Sigmoid colon (tissue), 4 donors: ENCODE measurements at regions not wholly inside any gene's neighbourhood (a gene's known extent, or its start where the extent isn't known, plus 50 kb on each side); places are given as distances from the start of the nearest gene placed in this dataset.

Experiments used
- POLR2A ChIP-seq, 2 donors: fragments of 450-650 bp; IDR thresholded peaks; one replicate each; pipeline ENCODE4 v1.6.1; 2016; ENCODE audit warnings: antibody characterized with exemption in 2 of 2, mild to moderate bottlenecking in 2 of 2, moderate library complexity in 2 of 2
- POLR2AphosphoS5 ChIP-seq, 4 donors: sonication (generic); formaldehyde crosslinking; IDR thresholded peaks; one replicate each; pipeline ENCODE4 v1.6.1; 2017; ENCODE audit warnings: antibody characterized with exemption in 4 of 4
- TF ChIP-seq, protein P1 (sequence below), 4 experiments: fragments of 450-650 bp in 3 of 4; fragments of 200-600 bp in 1 of 4; IDR thresholded peaks; one replicate each; pipeline ENCODE4 v1.5.1; 2016 to 2019; ENCODE audit warnings: antibody characterized with exemption in 4 of 4, mild to moderate bottlenecking in 3 of 4, moderate library complexity in 2 of 4

DNA sequence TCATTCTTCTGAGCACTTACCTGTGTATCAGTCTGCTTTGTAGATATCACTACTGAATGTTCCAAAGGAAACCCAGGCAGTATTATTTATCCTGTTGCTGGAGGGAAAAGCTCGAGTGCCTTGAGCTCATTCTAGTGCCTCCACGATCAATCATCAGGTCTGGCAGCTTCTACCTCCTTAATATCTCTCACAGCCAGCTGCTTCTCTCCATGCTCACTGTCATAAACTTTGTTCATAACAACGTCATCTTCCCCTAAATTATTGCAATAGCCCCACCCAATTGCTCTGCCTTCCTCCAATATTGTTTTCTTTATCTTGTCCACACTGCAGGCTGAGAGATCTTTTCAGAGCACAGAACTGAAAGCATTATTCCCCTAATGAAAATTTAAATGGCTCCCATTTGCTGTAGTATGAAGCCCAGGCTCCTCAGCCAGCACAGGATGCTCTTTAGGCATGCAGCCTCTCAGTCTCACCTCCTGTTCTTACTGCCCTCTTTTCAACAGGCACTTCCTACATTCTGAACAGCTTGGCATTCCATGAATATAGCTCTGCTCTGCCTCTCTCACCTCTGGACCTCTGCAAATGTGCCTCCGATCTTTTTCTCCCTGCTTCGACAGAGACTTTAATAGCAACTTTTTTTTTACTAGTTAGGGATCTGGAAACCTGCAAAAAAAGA lies 504.2 kb upstream of the IGFBP7 start:
- TF ChIP-seq, protein P1, sequence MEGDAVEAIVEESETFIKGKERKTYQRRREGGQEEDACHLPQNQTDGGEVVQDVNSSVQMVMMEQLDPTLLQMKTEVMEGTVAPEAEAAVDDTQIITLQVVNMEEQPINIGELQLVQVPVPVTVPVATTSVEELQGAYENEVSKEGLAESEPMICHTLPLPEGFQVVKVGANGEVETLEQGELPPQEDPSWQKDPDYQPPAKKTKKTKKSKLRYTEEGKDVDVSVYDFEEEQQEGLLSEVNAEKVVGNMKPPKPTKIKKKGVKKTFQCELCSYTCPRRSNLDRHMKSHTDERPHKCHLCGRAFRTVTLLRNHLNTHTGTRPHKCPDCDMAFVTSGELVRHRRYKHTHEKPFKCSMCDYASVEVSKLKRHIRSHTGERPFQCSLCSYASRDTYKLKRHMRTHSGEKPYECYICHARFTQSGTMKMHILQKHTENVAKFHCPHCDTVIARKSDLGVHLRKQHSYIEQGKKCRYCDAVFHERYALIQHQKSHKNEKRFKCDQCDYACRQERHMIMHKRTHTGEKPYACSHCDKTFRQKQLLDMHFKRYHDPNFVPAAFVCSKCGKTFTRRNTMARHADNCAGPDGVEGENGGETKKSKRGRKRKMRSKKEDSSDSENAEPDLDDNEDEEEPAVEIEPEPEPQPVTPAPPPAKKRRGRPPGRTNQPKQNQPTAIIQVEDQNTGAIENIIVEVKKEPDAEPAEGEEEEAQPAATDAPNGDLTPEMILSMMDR (IDR thresholded peaks at IDR 0.05) = no peak
- TF ChIP-seq POLR2A (IDR thresholded peaks at IDR 0.05) (no peak), POLR2AphosphoS5 (IDR thresholded peaks at IDR 0.05) (no peak)
